KMS-11 (cell line): ENCODE measurements at regions not wholly inside any gene's neighbourhood (a gene's known extent, or its start where the extent isn't known, plus 50 kb on each side); places are given as distances from the start of the nearest gene placed in this dataset.

ENCODE experiments used
- H2AFZ ChIP-seq: fragments of 200-600 bp; sonication (generic); 2 replicates; pipeline ENCODE4 v1.6.1; 2016; ENCODE audit warnings: antibody characterized with exemption, mixed run types, low read depth
- H3K27ac ChIP-seq: fragments of 200-600 bp; sonication (generic); 2 replicates; pipeline ENCODE4 v1.6.1; 2016; ENCODE audit warnings: mild to moderate bottlenecking, mixed run types
- H3K27me3 ChIP-seq: fragments of 200-600 bp; sonication (generic); 2 replicates; pipeline ENCODE4 v1.6.1; 2017; ENCODE audit warnings: mild to moderate bottlenecking, low read depth, mixed run types, moderate library complexity; ENCODE audit not compliant: insufficient read depth
- H3K36me3 ChIP-seq: fragments of 200-600 bp; sonication (generic); 2 replicates; pipeline ENCODE4 v1.6.1; 2017; ENCODE audit warnings: mild to moderate bottlenecking, mixed run types; ENCODE audit not compliant: insufficient read depth
- H3K4me1 ChIP-seq: fragments of 200-600 bp; sonication (generic); 2 replicates; pipeline ENCODE4 v1.6.1; 2016; ENCODE audit warnings: mild to moderate bottlenecking, low read depth, mixed run types; ENCODE audit not compliant: poor library complexity, severe bottlenecking
- H3K4me2 ChIP-seq: fragments of 200-600 bp; sonication (generic); 2 replicates; pipeline ENCODE4 v1.7.0; 2016; ENCODE audit warnings: mild to moderate bottlenecking, mixed run types
- H3K4me3 ChIP-seq: fragments of 200-600 bp; sonication (generic); IDR thresholded peaks from 2 replicates; pipeline ENCODE4 v1.6.1; 2017; ENCODE audit warnings: low read depth, low read length, mixed read lengths; ENCODE audit not compliant: insufficient read depth
- H3K79me2 ChIP-seq: fragments of 200-600 bp; sonication (generic); 2 replicates; pipeline ENCODE4 v1.6.1; 2016; ENCODE audit warnings: low read depth, mixed run types; ENCODE audit not compliant: insufficient read depth
- H3K9ac ChIP-seq: fragments of 200-600 bp; sonication (generic); 2 replicates; pipeline ENCODE4 v1.6.1; 2016; ENCODE audit warnings: mild to moderate bottlenecking, mixed run types
- H4K20me1 ChIP-seq: fragments of 200-600 bp; sonication (generic); 2 replicates; pipeline ENCODE4 v1.6.1; 2016; ENCODE audit warnings: mild to moderate bottlenecking, mixed run types; ENCODE audit not compliant: insufficient read depth
- CTCF ChIP-seq: fragments of 200-600 bp; sonication (generic); conservative IDR thresholded peaks from 2 replicates; pipeline ENCODE4 v1.6.1; 2017; ENCODE audit warnings: low read depth, mild to moderate bottlenecking, antibody characterized with exemption, low read length, moderate library complexity, mixed read lengths

DNA sequence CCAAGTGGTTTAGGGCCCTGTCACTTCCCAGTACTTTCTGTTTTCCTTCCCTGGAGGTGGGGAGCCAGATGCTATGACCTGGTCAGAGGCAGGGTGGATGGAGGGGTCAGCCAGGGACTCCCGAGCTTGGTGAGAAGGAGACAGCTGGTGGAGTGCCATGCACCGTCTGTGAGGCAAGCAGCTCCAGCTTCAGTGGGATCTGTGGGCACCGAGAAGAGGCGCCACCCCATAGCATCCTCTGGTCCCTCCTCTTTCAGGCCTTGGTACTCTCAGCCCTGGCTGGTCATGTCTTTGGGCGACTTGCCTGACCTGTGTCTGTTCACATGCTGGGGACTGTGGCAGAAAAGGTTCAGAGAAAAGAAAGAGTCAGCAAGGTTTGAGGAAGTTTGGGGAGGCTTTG, 299.3 kb upstream of the N4BP1 start:
- Histone ChIP-seq H3K4me1 (no peaks in the 10 kb centered on the region), H2AFZ (no peak overlapping the region), H4K20me1 (no peaks in the 10 kb centered on the region), H3K4me3 (no peak overlapping the region), H3K27ac (no peak overlapping the region), H3K79me2 (no peaks in the 10 kb centered on the region), H3K9ac (no peak overlapping the region), H3K27me3 (no peaks in the 10 kb centered on the region), H3K4me2 (no peak overlapping the region), H3K36me3 (no peaks in the 10 kb centered on the region)
- no peak for TF ChIP-seq CTCF

GRCh38 chr16:48907906-48908634, 298.1 kb upstream of the N4BP1 start:
- Histone ChIP-seq H4K20me1 (no peaks in the 10 kb centered on the region), H3K27me3 (no peaks in the 10 kb centered on the region), H3K36me3 (no peaks in the 10 kb centered on the region), H3K4me2 (no peak overlapping the region), H3K4me3 (no peak overlapping the region), H3K9ac (no peak overlapping the region), H3K27ac (no peak overlapping the region), H3K79me2 (no peaks in the 10 kb centered on the region), H2AFZ (no peak overlapping the region), H3K4me1 (no peaks in the 10 kb centered on the region)
- TF ChIP-seq CTCF, result no peak

- H2AFZ ChIP-seq, result no peak overlapping the region
- H3K4me3 ChIP-seq, result no peak overlapping the region
- no peak overlapping the region for H3K27ac ChIP-seq
- no peaks in the 10 kb centered on the region for H3K79me2 ChIP-seq
- H3K27me3 ChIP-seq, result no peaks in the 10 kb centered on the region
- H3K9ac ChIP-seq, result no peak overlapping the region
- TF ChIP-seq CTCF, result no peak
- H3K4me2 ChIP-seq, result no peak overlapping the region
- no peaks in the 10 kb centered on the region for H4K20me1 ChIP-seq
- H3K4me1 ChIP-seq, result no peaks in the 10 kb centered on the region
- no peaks in the 10 kb centered on the region for H3K36me3 ChIP-seq
Observed at GRCh38 chr16:48905632-48906505, 295.9 kb upstream of the N4BP1 start.

DNA sequence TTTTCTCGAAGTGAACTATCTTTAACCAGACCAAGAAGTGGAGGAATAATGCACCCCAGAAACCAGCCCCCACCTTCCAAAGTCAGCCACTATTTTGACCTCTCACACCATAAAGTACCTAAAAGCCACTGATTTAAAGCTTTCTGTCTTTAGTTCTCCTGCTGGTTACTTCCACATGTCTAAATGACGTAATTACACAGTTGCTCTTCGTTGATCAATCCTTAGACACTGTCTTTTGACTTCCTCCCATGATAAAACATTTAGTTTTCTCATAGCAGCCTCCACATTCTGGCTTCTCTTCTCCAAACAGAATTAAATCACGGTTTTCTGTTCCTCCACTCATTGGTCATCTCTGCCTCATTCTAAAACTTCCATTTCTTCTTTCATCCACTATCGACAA, 294.4 kb upstream of the N4BP1 start:
- Histone ChIP-seq H2AFZ (no peak overlapping the region), H3K27ac (no peak overlapping the region), H4K20me1 (no peaks in the 10 kb centered on the region), H3K27me3 (no peaks in the 10 kb centered on the region), H3K4me3 (no peak overlapping the region), H3K9ac (no peak overlapping the region), H3K4me2 (no peak overlapping the region), H3K79me2 (no peaks in the 10 kb centered on the region), H3K4me1 (no peaks in the 10 kb centered on the region), H3K36me3 (no peaks in the 10 kb centered on the region)
- no peak for TF ChIP-seq CTCF
